ENCODE measurements at regions not wholly inside any gene's neighbourhood (a gene's known extent, or its start where the extent isn't known, plus 50 kb on each side); places are given as distances from the start of the nearest gene placed in this dataset.

GRCh38 chr21:19969156-19969555, 1029.1 kb upstream of the NCAM2 start:
- TF ChIP-seq CTCF (IDR thresholded peaks at IDR 0.05; ENCODE audit: low read depth, low read length), result no peak
- TF ChIP-seq MAX (IDR thresholded peaks at IDR 0.05; ENCODE audit: low read depth, low read length), result no peak
- TF ChIP-seq POLR2A (IDR thresholded peaks at IDR 0.05; ENCODE audit: extremely low read depth, insufficient read length), result no peak
